GM06990 (cell line): ENCODE measurements at regions not wholly inside any gene's neighbourhood (a gene's known extent, or its start where the extent isn't known, plus 50 kb on each side); places are given as distances from the start of the nearest gene placed in this dataset.

Experiments used
- DNase-seq: peaks from one replicate; pipeline ENCODE4 v3.0.0-alpha.2; 2011; ENCODE audit not compliant: insufficient read length; ENCODE audit errors: extremely low read depth
- H3K27me3 ChIP-seq: replicated peaks from 2 replicates; pipeline ENCODE4 v1.6.0; 2011; ENCODE audit warnings: low read length; ENCODE audit not compliant: control insufficient read depth, insufficient read depth
- H3K36me3 ChIP-seq: 2 replicates; pipeline ENCODE4 v1.5.1; 2011; ENCODE audit warnings: low read length; ENCODE audit not compliant: control insufficient read depth, insufficient read depth
- H3K4me3 ChIP-seq: replicated peaks from 2 replicates; pipeline ENCODE4 v1.5.1; 2011; ENCODE audit warnings: low read depth, mild to moderate bottlenecking, control low read depth, low read length
- TF ChIP-seq, protein P1 (sequence below): IDR thresholded peaks from 2 replicates; pipeline ENCODE4 v1.5.1; 2011; ENCODE audit warnings: low read length, control low read depth, mild to moderate bottlenecking, inconsistent platforms; ENCODE audit not compliant: insufficient read depth, poor library complexity, severe bottlenecking

GRCh38 chr22:44588348-44588747, 90.3 kb upstream of the RTL6 start:
- H3K27me3 ChIP-seq, result no peaks in the 10 kb centered on the region; the same call in 1 of the 2 replicates
- TF ChIP-seq, protein P1, sequence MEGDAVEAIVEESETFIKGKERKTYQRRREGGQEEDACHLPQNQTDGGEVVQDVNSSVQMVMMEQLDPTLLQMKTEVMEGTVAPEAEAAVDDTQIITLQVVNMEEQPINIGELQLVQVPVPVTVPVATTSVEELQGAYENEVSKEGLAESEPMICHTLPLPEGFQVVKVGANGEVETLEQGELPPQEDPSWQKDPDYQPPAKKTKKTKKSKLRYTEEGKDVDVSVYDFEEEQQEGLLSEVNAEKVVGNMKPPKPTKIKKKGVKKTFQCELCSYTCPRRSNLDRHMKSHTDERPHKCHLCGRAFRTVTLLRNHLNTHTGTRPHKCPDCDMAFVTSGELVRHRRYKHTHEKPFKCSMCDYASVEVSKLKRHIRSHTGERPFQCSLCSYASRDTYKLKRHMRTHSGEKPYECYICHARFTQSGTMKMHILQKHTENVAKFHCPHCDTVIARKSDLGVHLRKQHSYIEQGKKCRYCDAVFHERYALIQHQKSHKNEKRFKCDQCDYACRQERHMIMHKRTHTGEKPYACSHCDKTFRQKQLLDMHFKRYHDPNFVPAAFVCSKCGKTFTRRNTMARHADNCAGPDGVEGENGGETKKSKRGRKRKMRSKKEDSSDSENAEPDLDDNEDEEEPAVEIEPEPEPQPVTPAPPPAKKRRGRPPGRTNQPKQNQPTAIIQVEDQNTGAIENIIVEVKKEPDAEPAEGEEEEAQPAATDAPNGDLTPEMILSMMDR, result no peak
- no peak for DNase-seq
- H3K4me3 ChIP-seq, result no peak overlapping the region
- H3K36me3 ChIP-seq, result no peaks in the 10 kb centered on the region

DNA sequence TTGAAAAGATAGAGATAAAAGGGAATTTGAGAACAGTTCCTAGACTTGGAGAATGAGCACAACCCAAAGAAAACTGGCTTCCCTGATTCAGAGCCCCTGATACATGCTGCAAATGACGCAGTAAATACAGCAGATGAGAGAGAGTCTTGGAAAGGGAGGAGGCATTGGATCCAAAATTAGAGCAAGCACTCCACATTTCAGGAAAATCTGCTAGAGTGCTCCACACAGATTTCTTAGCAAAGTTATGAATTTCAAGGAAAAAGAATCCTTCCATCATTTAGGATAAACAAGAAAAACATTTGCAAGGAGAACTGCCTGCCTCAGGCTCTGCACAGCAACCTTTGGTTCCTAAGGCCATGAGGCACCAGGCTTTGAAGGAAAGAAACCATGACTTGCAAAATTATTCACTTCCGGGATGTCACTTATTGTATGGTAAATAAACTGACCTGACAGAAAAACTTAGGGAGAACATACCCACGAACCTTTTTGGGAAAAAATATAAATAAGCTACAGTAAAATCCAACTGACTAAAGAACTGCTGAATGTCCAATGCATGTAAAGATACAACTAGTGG, 89.8 kb upstream of the RTL6 start:
- DNase-seq, result no peak

DNA sequence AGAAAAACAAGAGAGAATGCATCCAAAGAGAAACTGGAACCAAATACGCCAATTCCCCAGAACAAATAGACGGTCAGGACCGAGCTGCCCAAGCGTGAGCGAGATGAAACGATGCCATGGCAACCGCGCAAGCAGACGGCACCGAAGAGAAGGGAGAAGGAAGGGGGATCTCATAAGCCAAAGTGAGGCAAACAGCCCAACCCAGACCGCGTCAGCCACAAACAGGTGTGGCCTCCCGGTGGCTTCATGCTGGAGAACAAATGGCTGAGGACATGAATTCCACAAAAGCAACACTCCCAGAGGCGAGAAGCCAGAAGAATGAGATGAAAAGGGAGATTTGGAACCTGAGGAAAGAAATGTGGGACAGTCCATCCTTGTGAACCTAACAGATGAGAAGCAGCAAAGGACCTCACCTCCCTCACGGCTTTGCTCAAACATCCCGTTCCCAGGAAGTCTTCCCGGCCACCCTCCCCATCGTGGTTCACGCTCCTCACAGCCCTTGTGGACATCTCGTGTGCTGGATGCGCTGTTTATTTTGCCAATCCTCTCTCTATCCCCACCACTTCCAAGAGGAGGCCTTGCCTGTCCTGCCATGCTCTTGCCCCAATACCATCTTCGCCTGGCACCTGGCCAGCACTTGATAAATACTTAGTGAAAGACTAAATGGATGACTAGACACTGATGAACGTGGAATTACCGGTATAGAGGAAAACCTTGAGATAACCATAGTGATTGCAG, 89.1 kb upstream of the RTL6 start:
- DNase-seq, result no peak
- Histone ChIP-seq H3K27me3 (no peaks in the 10 kb centered on the region; the same call in 1 of the 2 replicates), H3K36me3 (no peaks in the 10 kb centered on the region), H3K4me3 (no peak overlapping the region)
- TF ChIP-seq, protein P1, result no peak

More for the DNA sequence above, 89.8 kb upstream of the RTL6 start:
- Histone ChIP-seq H3K27me3 (no peaks in the 10 kb centered on the region; the same call in 1 of the 2 replicates), H3K4me3 (no peak overlapping the region), H3K36me3 (no peaks in the 10 kb centered on the region)
- TF ChIP-seq, protein P1, result no peak

- no peak overlapping the region for H3K4me3 ChIP-seq
- TF ChIP-seq, protein P1, result no peak
- H3K36me3 ChIP-seq, result no peaks in the 10 kb centered on the region
- no peaks in the 10 kb centered on the region; the same call in 1 of the 2 replicates for H3K27me3 ChIP-seq
- DNase-seq, result no peak
Measured at GRCh38 chr22:44586351-44586990, 88.4 kb upstream of the RTL6 start.

DNA sequence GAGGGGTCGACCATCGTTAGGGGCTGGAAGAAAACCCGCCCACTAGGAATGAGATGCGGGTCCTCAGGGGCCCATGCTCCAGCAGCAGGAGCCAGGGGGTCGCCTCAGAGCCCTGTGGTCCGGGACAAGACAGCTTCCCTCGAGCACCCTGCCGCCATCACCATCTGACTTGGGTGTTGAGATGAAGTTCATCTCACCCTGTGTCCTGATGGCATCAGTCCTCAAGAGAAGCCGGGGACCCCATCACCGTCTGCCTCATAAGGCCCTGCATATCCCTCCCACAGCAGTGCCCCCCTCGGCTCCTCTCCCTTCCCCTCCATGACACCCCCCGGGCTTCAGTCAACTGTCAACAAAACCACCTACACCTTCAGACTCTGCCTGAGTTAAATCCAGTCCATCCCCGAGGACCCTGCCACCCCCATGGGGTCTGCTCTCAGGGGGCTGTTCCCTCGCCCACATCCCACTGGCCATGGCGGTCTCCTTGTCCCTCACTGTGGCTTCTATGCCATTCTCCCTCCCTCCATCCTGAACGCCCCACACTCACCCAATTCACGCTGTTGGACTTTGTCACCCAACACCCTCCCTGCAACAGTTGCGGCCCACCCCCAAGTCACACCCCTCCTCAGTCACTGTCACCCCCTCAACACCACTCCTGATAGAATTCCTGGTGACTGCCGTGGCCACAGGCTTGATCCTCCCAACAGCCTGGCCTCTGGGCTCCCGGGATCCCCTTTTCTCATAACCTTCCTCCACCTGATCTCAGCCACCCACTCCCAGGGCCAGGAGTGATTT, 87.7 kb upstream of the RTL6 start:
- DNase-seq, result no peak
- H3K27me3 ChIP-seq, result no peaks in the 10 kb centered on the region; the same call in 1 of the 2 replicates
- no peaks in the 10 kb centered on the region for H3K36me3 ChIP-seq
- TF ChIP-seq, protein P1, result no peak
- H3K4me3 ChIP-seq, result no peak overlapping the region
